ENCODE measurements at regions not wholly inside any gene's neighbourhood (a gene's known extent, or its start where the extent isn't known, plus 50 kb on each side); places are given as distances from the start of the nearest gene placed in this dataset.

GRCh38 chr2:226274143-226274542 is 525.5 kb downstream of the IRS1 start:
- no peak for TF ChIP-seq CTCF (IDR thresholded peaks at IDR 0.05; ENCODE audit: borderline replicate concordance, insufficient read depth, low read depth, low read length)
- H3K4me3 ChIP-seq (ENCODE audit: low read depth, low read length), result no peak overlapping the region

DNA sequence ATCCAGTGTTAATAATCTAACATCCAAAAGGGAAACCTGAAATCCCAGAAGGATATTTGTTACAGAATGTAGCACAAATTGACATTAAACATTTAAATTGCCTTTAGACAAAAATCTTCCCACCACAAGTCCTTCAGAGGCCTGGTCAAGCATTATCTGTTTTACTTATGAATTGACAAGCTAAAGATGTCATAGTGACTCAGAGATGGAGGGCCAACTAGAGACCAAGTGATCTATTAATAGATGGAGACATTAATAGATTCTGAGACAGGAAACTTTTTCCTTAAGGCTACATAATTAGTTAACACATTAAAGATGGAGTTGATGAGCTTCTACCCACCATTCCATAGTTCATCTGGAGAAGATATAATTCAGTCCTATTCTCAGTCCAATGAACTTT is 526.2 kb downstream of the IRS1 start:
- no peak overlapping the region for H3K4me3 ChIP-seq (ENCODE audit: low read depth, low read length)
- no peak for TF ChIP-seq CTCF (IDR thresholded peaks at IDR 0.05; ENCODE audit: borderline replicate concordance, insufficient read depth, low read depth, low read length)

DNA sequence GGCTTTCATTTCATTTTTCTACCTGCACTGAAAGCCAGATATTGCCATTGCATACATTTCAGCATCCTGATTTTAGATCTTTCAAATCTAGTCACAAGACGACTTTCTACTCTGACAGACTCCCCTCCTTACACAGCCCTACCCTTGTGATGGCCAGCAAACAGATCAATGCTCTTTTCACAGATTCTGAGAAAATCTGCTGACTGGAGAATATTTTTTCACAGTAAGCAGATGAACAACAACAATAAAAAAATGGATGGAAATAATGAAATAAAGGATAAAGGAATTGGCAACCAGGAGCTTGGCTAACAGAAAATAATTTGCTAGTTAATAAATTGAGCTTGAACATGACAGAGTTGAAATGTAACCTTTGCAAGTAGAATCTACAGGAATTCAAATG is 527.2 kb downstream of the IRS1 start:
- TF ChIP-seq CTCF (IDR thresholded peaks at IDR 0.05; ENCODE audit: borderline replicate concordance, insufficient read depth, low read depth, low read length), result no peak
- no peak overlapping the region for H3K4me3 ChIP-seq (ENCODE audit: low read depth, low read length)

DNA sequence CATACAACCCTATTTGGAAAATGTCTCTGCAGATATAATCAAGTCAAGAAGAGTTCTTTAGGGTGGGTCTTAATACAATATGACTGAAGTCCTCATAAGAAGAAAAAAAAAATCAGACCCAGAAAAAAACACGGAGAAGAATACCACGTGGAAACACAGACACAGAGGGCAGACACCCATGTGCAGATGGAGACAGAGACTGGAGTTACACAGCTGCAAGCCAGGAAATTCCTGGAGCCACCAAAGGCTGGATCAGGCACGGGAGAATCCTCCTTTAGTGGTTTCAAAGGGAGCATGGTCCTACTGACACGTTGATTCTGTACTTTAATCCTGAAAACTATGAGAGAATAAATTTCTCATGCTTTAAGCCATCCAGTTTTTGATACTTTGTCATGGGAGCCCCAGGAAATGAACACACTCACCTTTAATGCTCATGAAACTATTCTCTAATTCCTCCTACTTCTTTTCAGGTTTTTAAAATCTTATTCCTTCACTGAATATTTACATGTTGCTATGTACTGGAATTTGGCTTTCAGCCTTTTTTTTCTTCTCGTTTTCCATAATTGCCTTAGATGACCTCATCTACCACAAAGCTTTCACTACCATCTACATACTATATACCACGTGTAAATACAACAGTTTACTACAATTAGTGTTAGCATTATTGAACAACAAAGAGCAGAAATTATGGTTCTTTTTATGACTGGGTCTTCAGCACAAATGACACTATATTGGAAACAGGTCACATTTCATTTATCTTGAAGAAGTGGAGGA is 529.1 kb downstream of the IRS1 start:
- no peak for TF ChIP-seq CTCF (IDR thresholded peaks at IDR 0.05; ENCODE audit: borderline replicate concordance, insufficient read depth, low read depth, low read length)
- no peak overlapping the region for H3K4me3 ChIP-seq (ENCODE audit: low read depth, low read length)

- H3K4me3 ChIP-seq (ENCODE audit: low read depth, low read length), result no peak overlapping the region
- no peak for TF ChIP-seq CTCF (IDR thresholded peaks at IDR 0.05; ENCODE audit: borderline replicate concordance, insufficient read depth, low read depth, low read length)
Measured at GRCh38 chr2:226267516-226268289, 531.9 kb downstream of the IRS1 start.

DNA sequence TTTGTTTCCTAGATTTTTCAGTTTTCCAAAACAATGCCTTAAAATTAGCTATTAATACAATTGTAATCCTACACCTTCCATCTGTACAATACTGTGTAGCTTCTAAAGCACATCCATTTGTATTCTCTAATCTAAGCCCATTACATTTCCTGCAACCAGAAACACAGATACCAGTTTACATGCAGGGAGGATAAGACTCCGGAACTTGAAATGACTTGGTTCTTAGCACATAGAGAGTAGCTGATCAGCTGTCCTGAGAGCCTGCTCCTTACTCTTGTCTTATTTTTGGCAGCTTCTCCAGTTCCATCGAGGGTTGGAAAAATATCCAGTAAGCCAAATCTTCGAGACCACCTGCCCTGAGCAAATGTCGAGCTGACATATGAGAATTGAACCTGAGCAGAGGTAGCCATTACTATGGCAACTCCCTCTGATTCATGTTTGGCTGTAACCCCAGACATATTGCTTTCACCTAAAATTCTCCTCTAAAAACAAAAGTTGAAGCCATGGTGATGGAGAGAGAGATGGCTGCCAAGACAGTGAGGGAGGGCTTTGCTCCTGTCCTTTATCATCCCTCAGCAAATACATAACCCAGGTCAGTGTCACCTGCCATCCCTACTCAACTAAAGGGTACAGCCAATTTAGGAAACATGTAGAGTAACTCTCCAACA is 542.8 kb downstream of the IRS1 start:
- TF ChIP-seq CTCF (IDR thresholded peaks at IDR 0.05; ENCODE audit: borderline replicate concordance, insufficient read depth, low read depth, low read length), result no peak
- no peak overlapping the region for H3K4me3 ChIP-seq (ENCODE audit: low read depth, low read length)

Data from GM12875 (cell line).